ENCODE measurements at regions not wholly inside any gene's neighbourhood (a gene's known extent, or its start where the extent isn't known, plus 50 kb on each side); places are given as distances from the start of the nearest gene placed in this dataset.
A peak's percentile ranks its signal among the peaks of the same experiment; 100 is the strongest.

DNA sequence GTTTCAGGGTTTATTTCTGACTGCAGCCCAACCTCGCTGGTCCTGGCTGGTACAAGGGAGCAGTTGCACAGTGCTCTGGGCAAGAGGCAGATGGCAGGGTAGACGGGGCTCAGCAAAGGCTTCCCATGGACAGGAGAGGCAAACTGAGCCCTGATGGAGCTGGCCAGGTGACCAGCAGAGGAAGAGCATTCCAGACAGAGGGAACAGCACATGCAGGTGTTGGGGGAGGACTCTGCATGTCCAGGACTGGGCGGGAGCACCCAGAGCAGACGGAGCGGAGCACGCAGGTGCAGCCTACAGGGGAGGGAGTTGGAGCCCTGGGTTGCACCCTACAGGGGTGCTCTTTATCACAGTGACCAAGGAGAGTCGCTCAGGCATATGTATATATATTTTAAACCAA, 285.3 kb downstream of the FOXL1 start:
- Histone ChIP-seq H3K27me3 (ENCODE audit: insufficient read depth in 3 of 3, low read length in 2 of 3) (peaks cover 0 to 3% (median 0%) of the 10 kb centered on the region in 3 donors), H3K36me3 (ENCODE audit: insufficient read depth in 1 of 2, low read depth in 1 of 2) (no peaks in the 10 kb centered on the region), H3K27ac (no peak overlapping the region), H3K9me3 (no peaks in the 10 kb centered on the region), H3K4me1 (peaks cover 10% of the 10 kb centered on the region), H3K4me3 (no peak overlapping the region)
- 83 to 87% (median 85%) methylated on average over 7 of the region's 7 CpGs for WGBS, 3 donors
- TF ChIP-seq, protein P1, sequence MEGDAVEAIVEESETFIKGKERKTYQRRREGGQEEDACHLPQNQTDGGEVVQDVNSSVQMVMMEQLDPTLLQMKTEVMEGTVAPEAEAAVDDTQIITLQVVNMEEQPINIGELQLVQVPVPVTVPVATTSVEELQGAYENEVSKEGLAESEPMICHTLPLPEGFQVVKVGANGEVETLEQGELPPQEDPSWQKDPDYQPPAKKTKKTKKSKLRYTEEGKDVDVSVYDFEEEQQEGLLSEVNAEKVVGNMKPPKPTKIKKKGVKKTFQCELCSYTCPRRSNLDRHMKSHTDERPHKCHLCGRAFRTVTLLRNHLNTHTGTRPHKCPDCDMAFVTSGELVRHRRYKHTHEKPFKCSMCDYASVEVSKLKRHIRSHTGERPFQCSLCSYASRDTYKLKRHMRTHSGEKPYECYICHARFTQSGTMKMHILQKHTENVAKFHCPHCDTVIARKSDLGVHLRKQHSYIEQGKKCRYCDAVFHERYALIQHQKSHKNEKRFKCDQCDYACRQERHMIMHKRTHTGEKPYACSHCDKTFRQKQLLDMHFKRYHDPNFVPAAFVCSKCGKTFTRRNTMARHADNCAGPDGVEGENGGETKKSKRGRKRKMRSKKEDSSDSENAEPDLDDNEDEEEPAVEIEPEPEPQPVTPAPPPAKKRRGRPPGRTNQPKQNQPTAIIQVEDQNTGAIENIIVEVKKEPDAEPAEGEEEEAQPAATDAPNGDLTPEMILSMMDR (IDR thresholded peaks at IDR 0.05), result no peak
- intact Hi-C loops (cut with DNase I), result no loop called here
- DNase-seq (no peak), ATAC-seq (no peak)

DNA sequence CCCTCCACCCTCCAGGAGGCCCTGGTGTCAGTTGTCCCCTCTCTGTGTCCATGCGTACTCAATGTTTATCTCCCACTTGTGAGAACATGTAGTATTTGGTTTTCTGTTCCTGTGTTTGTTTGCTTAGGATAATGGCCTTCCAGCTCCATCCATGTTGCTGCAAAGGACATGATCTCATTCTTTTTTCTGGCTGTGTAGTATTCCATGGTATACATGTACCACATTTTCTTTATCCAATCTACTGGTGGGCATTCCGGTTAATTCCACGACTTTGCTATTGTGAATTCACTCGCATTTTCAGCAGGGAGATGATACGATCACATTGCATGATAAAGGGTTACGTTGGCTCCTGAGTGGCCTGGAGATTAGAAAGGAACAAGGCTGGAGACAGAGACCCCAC, 286.2 kb downstream of the FOXL1 start:
- Histone ChIP-seq H3K4me1 (peaks cover 10% of the 10 kb centered on the region), H3K4me3 (no peak overlapping the region), H3K36me3 (ENCODE audit: insufficient read depth in 1 of 2, low read depth in 1 of 2) (no peaks in the 10 kb centered on the region), H3K27ac (no peak overlapping the region), H3K9me3 (no peaks in the 10 kb centered on the region), H3K27me3 (ENCODE audit: insufficient read depth in 3 of 3, low read length in 2 of 3) (no peaks in the 10 kb centered on the region)
- intact Hi-C loops (cut with DNase I), result no loop called here
- WGBS, 3 donors, result 96 to 97% (median 96%) methylated on average over 6 of the region's 6 CpGs
- no peak for ATAC-seq
- no peak for DNase-seq
- TF ChIP-seq, protein P1 (IDR thresholded peaks at IDR 0.05), result no peak

GRCh38 chr16:86865851-86866662, 287.7 kb downstream of the FOXL1 start:
- Histone ChIP-seq H3K9me3 (no peaks in the 10 kb centered on the region), H3K36me3 (ENCODE audit: insufficient read depth in 1 of 2, low read depth in 1 of 2) (no peaks in the 10 kb centered on the region), H3K27me3 (ENCODE audit: insufficient read depth in 3 of 3, low read length in 2 of 3) (peaks cover 0 to 2% (median 0%) of the 10 kb centered on the region in 3 donors), H3K27ac (no peak overlapping the region), H3K4me3 (no peak overlapping the region), H3K4me1 (peaks cover 10% of the 10 kb centered on the region)
- ATAC-seq, result peak; percentile 78 to 99 (median 90)
- 27 to 42% (median 28%) methylated on average over 22 to 23 of the region's 23 CpGs for WGBS, 3 donors
- intact Hi-C loops (cut with DNase I), result no loop called here
- DNase-seq, result peak; percentile 44 to 84
- TF ChIP-seq, protein P1 (IDR thresholded peaks at IDR 0.05), result no peak

DNA sequence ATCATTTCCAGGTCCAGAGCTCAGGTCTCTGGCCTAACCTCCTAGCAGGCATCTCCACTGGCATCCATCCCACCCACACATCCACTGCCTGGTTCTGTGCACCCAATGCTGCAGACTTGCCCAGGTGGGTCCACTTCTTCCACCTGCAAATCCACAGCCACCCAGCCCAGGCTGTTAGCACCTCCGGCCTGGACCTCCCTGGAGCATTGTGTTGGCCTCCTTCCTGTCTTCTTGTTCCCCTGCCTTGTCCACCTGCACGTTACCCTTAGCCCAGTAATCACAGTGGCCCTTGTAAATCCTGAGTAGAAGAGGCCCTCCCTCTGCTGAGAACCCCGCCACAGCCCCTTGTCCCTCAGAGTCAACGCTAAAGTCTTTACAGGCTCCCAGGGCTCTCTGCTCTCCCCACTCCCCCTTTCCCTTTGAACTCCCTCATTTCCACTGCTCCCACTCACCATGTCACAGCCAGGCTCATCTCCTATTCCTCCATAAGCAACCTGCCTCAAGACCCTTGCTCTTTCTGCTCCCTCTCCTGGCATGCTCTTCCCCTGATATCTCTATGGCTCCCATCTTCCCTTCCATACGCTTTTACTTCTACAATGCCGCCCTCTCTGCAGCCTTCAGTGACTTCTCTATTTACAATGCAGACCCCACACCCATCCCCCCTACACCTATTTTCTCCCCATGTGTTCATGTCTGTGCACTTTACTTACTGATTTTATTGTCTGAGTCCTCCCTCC, 288.8 kb downstream of the FOXL1 start:
- Histone ChIP-seq H3K9me3 (no peaks in the 10 kb centered on the region), H3K36me3 (ENCODE audit: insufficient read depth in 1 of 2, low read depth in 1 of 2) (no peaks in the 10 kb centered on the region), H3K27me3 (ENCODE audit: insufficient read depth in 3 of 3, low read length in 2 of 3) (peaks cover 0 to 3% (median 2%) of the 10 kb centered on the region in 3 donors), H3K4me3 (no peak overlapping the region), H3K27ac (no peak overlapping the region), H3K4me1 (peaks cover 10% of the 10 kb centered on the region)
- WGBS, 3 donors, result 86 to 92% (median 90%) methylated on average over 6 of the region's 6 CpGs
- intact Hi-C loops (cut with DNase I), result no loop called here
- ATAC-seq, result no peak
- TF ChIP-seq, protein P1 (IDR thresholded peaks at IDR 0.05), result no peak
- no peak for DNase-seq

Measured in psoas muscle (tissue), 7 donors.